Rectal smooth muscle tissue (tissue), 1 donor: ENCODE measurements at regions not wholly inside any gene's neighbourhood (a gene's known extent, or its start where the extent isn't known, plus 50 kb on each side); places are given as distances from the start of the nearest gene placed in this dataset.

ENCODE experiments used
- H3K27ac ChIP-seq: one replicate; pipeline ENCODE4 v1.7.0; 2013; ENCODE audit warnings: low read depth, low read length, inconsistent platforms
- H3K27me3 ChIP-seq: one replicate; pipeline ENCODE4 v1.7.0; 2013; ENCODE audit warnings: low read length; ENCODE audit not compliant: control insufficient read depth, insufficient read depth
- H3K36me3 ChIP-seq: one replicate; pipeline ENCODE4 v1.7.0; 2013; ENCODE audit warnings: low read length; ENCODE audit not compliant: control insufficient read depth, insufficient read depth
- H3K4me1 ChIP-seq: one replicate; pipeline ENCODE4 v1.7.0; 2013; ENCODE audit warnings: low read length; ENCODE audit not compliant: control insufficient read depth, insufficient read depth
- H3K4me3 ChIP-seq: one replicate; pipeline ENCODE4 v1.7.0; 2013; ENCODE audit warnings: low read length
- H3K9ac ChIP-seq: one replicate; pipeline ENCODE4 v1.7.0; 2013; ENCODE audit warnings: low read length

DNA sequence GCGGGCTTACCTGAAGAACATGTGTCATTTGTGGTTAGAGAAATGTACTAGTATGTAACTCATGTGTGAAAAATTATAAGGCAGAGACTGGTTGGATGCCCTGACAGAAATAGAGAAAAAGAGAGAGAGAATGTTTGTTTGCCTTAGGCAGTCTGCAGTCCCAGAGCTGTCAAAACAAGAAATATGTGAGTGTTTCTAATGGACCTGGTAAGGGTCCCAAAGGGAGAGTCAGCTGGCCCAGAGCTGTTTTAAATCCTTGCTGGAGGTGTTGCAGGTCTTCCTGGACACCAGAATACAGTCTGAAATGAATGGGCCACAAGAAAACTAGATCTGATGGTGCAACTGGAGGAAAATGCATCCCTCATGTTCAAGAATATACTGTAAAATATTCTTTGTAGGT, 158.3 kb upstream of the OGFRL1 start:
- Histone ChIP-seq H3K4me3 (no peak overlapping the region), H3K36me3 (no peaks in the 10 kb centered on the region), H3K9ac (no peak overlapping the region), H3K27me3 (no peaks in the 10 kb centered on the region), H3K4me1 (no peaks in the 10 kb centered on the region), H3K27ac (no peak overlapping the region)

DNA sequence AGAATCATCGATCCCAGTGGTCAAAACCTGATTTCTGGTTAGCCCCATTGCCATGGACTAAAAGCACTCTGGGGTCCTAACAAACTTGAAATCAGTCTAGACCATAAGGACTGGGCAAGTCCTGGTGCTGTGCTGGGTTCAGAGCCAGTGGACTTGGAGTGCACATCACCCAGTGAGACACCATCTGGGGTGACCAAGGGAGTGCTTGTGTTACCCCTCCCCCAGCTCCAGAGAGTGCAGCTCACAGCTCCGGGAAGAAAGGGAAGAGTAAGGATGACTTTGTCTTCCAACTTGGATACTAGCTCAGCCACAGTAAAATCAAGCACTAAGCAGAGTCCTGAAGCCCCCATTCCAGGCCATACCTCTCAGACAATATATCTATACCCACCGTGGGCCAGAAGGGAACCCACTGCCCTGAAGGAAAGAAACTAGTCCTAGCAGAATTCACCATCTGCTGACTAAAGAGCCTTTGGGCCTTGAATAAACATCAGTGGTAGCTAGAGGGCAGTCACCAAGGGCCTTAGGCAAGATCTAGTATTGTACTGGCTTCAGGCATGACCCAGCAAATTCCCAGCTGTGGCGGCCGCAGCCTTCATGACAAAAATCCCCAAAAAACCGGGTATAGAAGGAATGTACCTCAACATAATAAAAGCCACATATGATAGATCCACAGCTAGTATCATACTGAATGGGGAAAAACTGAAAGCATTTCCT, 153.5 kb upstream of the OGFRL1 start:
- Histone ChIP-seq H3K27ac (no peak overlapping the region), H3K4me1 (no peaks in the 10 kb centered on the region), H3K4me3 (no peak overlapping the region), H3K9ac (no peak overlapping the region), H3K27me3 (no peaks in the 10 kb centered on the region), H3K36me3 (no peaks in the 10 kb centered on the region)

DNA sequence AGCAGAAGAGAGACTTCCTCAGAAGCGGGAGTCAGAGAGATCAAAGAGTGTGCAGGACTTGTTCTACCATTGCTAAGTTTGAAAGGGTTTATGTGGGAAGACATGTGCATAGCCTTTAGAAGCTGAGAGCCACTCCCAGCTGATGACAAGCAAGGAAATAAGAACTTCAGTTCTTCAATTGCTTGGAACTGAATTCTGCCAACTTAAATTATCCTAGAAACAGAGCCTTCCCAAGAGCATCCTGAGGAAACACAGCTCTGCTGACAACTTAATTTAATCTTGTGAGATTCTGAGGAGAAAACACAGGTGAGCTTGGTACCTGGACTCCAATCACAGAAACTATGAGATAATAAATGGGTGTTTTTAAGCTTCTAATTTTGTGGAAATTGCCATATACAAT, 150.6 kb upstream of the OGFRL1 start:
- no peak overlapping the region for H3K9ac ChIP-seq

DNA sequence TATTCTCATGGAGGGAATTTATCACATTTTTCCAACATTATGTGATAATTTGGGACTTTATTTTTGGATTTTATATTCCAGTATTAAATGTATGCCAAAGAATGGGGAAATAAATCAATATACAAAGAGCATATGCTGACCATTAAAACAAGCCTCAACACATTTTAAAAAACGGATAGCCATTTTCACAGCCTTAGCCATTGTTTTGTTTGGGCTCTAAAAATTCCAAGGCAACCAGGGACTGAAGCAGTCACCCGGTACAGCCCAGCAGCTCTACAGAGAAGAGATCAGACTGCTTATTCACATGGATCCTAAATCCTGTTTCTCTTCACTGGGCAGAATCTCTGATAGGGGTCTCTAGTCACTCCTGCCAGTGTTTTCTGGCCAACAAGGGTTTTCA, 150.2 kb upstream of the OGFRL1 start:
- no peak overlapping the region for H3K27ac ChIP-seq
- H3K9ac ChIP-seq = no peak overlapping the region
- H3K4me1 ChIP-seq = no peaks in the 10 kb centered on the region
- H3K27me3 ChIP-seq = no peaks in the 10 kb centered on the region
- no peak overlapping the region for H3K4me3 ChIP-seq
- no peaks in the 10 kb centered on the region for H3K36me3 ChIP-seq

More for the DNA sequence above, 150.6 kb upstream of the OGFRL1 start:
- no peaks in the 10 kb centered on the region for H3K36me3 ChIP-seq
- H3K4me3 ChIP-seq = no peak overlapping the region
- no peaks in the 10 kb centered on the region for H3K27me3 ChIP-seq
- no peaks in the 10 kb centered on the region for H3K4me1 ChIP-seq
- H3K27ac ChIP-seq = no peak overlapping the region

DNA sequence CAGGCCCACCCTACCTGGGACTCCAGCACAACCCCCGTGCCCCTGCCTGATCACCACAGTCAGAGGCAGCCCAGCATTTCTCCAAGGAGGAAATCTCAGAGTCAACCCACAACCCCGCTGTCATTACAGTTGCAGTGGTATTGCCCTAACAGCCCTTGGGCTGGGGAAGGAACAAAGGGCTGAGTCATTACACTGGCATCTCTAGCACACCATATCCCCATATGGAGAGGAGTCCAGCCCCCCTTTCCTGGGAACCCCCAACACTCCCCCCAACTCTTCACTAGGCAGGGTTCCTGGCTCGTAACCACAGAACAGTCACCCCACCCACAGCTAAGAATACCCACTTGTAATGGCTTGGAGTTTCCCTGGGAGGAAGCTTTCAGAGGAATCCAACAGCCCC, 149.4 kb upstream of the OGFRL1 start:
- Histone ChIP-seq H3K4me3 (no peak overlapping the region), H3K27me3 (no peaks in the 10 kb centered on the region), H3K9ac (no peak overlapping the region), H3K4me1 (no peaks in the 10 kb centered on the region), H3K36me3 (no peaks in the 10 kb centered on the region), H3K27ac (no peak overlapping the region)

DNA sequence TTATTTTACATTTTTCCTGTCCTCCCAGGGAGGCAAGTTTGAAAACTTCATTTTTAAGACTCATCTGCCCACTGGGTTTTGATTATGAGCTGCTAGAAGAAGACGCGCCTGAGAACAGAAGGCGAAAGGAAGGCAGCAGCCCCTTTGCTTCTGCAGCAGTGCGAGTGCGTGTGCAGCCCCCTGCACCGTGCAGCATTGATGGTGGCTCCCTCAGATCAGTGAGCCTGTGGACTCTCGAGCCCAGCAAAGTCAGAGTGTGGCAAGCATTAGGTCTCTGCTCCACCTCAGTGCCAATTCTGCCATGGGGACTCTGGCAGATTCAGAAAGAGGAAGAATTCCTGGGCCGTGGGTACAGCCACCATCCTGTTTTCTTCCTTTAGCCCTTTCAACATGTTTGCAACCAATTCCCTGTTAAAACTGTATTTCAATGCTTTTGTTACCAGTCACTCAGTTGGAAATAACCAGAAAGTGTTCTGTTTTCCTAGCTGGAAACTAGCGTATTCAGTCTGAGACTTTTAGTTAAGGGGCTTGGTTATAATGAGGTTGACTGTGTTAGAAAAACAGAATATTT, 134.8 kb upstream of the OGFRL1 start:
- no peak overlapping the region for H3K27ac ChIP-seq
- no peak overlapping the region for H3K4me3 ChIP-seq
- H3K27me3 ChIP-seq = no peaks in the 10 kb centered on the region
- H3K9ac ChIP-seq = no peak overlapping the region
- H3K36me3 ChIP-seq = no peaks in the 10 kb centered on the region
- H3K4me1 ChIP-seq = no peaks in the 10 kb centered on the region

DNA sequence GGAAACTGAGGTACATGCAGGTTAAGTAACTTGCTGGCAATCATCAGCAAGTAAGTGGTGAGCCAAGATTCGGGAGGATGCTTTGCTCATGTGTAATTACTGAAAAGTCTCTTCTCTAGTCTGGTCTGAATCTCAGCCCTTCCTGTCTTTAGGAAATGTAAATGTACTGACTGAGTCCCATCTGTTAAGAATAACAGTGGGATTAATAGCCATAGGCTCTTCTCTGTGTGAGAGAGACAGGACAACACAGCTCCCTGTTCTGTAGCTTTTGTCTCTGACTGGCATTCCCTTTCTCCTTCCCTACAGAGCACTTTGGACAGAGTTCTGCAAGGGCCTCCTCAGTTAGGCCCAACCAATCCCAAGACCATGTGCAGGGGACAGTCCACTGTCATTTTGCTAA, 131.3 kb upstream of the OGFRL1 start:
- no peak overlapping the region for H3K9ac ChIP-seq
- H3K4me1 ChIP-seq = no peaks in the 10 kb centered on the region
- H3K36me3 ChIP-seq = no peaks in the 10 kb centered on the region
- no peak overlapping the region for H3K27ac ChIP-seq
- H3K27me3 ChIP-seq = no peaks in the 10 kb centered on the region
- H3K4me3 ChIP-seq = no peak overlapping the region

DNA sequence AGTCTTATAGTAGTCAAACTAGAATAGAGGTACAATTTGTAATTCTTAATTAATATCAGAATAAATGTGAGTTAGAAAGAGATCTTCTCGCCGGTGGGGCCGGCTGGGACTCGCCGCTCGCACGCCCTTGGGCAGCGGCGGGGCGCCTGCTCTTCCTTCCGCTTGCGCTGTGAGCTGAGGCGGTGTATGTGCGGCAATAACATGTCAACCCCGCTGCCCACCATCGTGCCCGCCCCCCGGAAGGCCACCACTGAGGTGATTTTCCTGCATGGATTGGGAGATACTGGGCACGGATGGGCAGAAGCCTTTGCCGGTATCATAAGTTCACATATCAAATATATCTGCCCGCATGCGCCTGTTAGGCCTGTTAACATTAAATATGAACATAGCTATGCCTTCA, 123.7 kb upstream of the OGFRL1 start:
- H3K27ac ChIP-seq = no peak overlapping the region
- no peaks in the 10 kb centered on the region for H3K4me1 ChIP-seq
- H3K9ac ChIP-seq = no peak overlapping the region
- no peaks in the 10 kb centered on the region for H3K27me3 ChIP-seq
- H3K36me3 ChIP-seq = no peaks in the 10 kb centered on the region
- no peak overlapping the region for H3K4me3 ChIP-seq

DNA sequence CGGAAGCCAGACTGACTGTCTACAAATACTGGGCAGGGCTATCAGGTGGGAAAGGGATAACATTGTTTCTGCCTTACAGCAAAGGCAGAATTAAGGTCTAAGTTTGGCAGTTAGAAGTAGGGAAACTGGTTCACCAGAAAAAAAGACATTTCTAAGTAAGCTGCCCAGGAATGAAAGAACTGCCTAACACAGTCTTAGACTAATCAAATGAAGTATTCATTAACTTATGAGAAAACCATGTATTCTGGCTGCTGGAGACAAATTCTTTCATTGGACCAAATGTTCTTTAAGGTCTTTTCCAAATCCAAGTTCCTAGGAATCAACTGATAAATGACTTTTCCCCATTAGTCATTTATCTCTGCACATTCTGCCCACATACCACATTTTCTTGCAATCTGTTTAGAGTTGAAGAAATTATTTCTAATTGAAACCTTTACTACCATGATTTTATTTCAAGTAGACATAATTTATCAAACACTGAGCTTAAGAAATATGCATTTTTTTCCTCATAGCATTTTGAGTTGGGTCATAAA, 120.3 kb upstream of the OGFRL1 start:
- H3K27ac ChIP-seq = no peak overlapping the region
- H3K4me1 ChIP-seq = no peaks in the 10 kb centered on the region
- H3K36me3 ChIP-seq = no peaks in the 10 kb centered on the region
- H3K4me3 ChIP-seq = no peak overlapping the region
- H3K9ac ChIP-seq = no peak overlapping the region
- no peaks in the 10 kb centered on the region for H3K27me3 ChIP-seq

DNA sequence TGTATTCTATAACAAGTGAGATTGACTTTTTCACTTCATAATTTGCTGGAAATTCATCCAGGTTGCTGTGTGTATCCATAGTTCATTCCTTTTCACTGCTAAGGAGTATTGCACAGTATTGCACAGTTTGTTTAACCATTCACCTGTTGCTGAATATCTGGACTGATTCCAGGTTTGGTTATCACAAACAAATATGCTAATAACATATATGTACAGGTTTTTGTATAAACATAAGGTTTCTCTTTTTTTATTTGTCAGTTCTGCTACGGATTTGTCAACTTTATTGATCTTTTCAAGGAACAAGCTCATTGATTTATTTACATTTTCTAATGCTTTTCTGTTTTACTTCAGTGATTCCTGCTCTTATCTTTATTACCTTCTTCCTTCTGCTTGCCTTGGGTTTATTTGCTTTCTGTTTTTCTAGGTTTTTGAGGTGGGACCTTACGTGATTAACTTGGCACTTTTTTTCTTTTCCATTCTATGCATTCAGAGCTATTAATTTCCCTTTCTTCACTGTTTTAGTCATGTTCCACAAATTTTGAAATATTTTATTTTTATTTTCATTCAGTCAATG, 117.0 kb upstream of the OGFRL1 start:
- no peak overlapping the region for H3K27ac ChIP-seq
- H3K9ac ChIP-seq = no peak overlapping the region
- H3K4me3 ChIP-seq = no peak overlapping the region
- no peaks in the 10 kb centered on the region for H3K4me1 ChIP-seq
- H3K27me3 ChIP-seq = no peaks in the 10 kb centered on the region
- no peaks in the 10 kb centered on the region for H3K36me3 ChIP-seq

DNA sequence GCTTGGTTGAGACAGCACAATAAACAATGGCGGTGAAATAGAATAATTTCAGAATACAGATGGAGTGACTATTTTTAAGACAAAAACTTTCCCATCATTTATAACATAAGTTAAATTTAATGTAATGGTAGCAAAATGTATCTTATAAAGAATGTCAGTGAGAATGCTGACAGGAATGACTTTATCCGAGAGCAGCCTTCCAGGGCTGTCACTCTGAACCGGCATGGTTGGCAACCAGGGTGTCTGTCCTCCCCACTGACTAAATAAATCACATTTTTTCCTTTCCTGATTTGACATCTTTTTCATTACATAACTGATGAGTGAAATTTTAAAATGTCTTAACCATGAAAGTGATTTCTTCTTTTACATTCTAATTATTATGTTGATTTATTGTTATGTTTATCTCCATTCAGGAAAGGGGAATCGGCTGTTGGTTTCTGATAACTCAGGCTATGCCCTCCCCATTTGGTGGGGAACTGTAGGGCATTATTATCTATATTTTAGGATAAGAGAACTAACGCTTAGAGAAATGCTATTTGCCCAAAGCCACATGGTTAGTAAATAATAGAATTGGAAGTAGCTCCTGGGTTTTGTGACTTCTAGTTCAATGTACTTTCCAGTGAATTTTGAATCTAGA, 109.2 kb upstream of the OGFRL1 start:
- Histone ChIP-seq H3K4me3 (no peak overlapping the region), H3K27me3 (no peaks in the 10 kb centered on the region), H3K36me3 (no peaks in the 10 kb centered on the region), H3K9ac (no peak overlapping the region), H3K27ac (no peak overlapping the region), H3K4me1 (no peaks in the 10 kb centered on the region)

DNA sequence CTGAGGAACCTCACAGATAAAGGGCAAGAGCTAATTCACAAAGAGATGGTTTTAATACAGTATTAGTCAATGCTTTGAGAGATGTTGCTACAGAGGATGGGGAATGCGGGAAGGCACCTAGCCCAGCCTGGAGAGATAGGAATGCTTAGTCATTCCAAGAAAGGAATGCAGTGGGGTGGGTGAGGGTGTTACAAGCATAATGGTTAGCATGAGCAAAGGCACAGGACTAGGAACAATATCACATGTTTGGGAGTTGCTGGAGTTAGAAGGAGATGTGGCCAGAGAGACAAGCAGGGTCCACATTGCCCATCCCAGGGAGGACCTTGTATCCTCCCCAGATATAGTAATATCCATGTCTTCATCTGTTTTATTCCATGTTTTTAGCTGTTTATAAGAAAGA, 107.0 kb upstream of the OGFRL1 start:
- Histone ChIP-seq H3K27me3 (no peaks in the 10 kb centered on the region), H3K9ac (no peak overlapping the region), H3K4me3 (no peak overlapping the region), H3K4me1 (no peaks in the 10 kb centered on the region), H3K36me3 (no peaks in the 10 kb centered on the region), H3K27ac (no peak overlapping the region)
